ENCODE measurements at regions not wholly inside any gene's neighbourhood (a gene's known extent, or its start where the extent isn't known, plus 50 kb on each side); places are given as distances from the start of the nearest gene placed in this dataset.

DNA sequence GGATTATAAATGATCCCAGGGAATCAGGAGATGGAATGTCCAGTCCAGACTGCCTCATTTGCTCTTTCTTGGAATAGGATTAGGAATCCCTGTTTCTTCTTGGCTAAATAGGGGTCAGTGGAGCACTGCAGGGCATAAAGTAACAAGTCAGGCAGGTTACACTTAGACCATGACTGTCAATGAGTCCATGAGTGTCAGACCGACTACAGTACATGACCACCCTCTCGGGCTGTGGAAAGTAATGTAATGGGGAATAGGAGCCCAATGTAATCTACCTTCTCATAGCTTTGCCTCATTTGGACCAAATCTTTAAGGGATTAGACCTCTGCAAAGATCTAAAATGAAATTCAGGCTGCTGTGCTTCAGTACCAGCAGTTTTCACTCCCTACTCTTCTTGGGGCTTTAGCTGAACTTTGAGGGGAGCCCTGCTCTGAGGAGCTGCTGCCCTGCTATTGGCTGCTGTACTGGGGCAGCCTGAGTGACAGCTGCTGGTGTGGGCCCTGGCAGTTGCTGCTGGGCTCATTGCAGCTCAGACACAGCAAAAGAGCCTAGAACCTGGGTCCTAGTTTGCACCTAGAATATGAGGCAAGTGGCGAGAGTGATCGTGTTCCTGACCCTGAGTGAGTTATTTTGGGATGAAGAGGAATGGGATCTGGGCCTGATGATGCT lies 62.2 kb upstream of the OR4E1 start:
- no peak overlapping the region; the same call in 1 of the 2 replicates for H4K8ac ChIP-seq (ENCODE audit: extremely low read depth, insufficient read depth, low read length)
- H3K14ac ChIP-seq (ENCODE audit: insufficient read length): no peak overlapping the region
- H3K36me3 ChIP-seq (ENCODE audit: control insufficient read depth in 2 of 4, insufficient read depth in 4 of 4, low read length in 3 of 4): no peaks in the 10 kb centered on the region
- CTCF ChIA-PET (ENCODE audit: partially characterized antibody): interaction anchor here (0.6 to 3.2 kb wide), 13 partner anchors 10 to 1205 kb away, joined by 3 to 25 read pairs (median 3); no protein-coding TSS in a partner anchor
- H3K18ac ChIP-seq (ENCODE audit: extremely low read depth, low read length): no peak overlapping the region
- no peak overlapping the region for H3K4me3 ChIP-seq (ENCODE audit: extremely low read depth in 1 of 4, insufficient read depth in 2 of 4, low read depth in 3 of 4, low read length in 4 of 4)
- no peak overlapping the region for H2AFZ ChIP-seq (ENCODE audit: low read length)
- TF ChIP-seq NRF1 (IDR thresholded peaks at IDR 0.05; ENCODE audit: low read depth, low read length) (no peak), SIN3A (conservative IDR thresholded peaks at IDR 0.05 in 1 of 2, IDR thresholded peaks at IDR 0.05 in 1 of 2; ENCODE audit: low read depth in 1 of 2, low read length in 2 of 2) (no peak)
- FAIRE-seq (no peak), DNase-seq (ENCODE audit: low read depth in 1 of 2, low spot score in 2 of 2) (no peak)
- no peak overlapping the region for H2BK20ac ChIP-seq (ENCODE audit: low read length)
- H3K4ac ChIP-seq (replicated peaks; ENCODE audit: insufficient read length, low read depth, low read length): no peak overlapping the region
- H3K27ac ChIP-seq (ENCODE audit: low read depth, low read length): no peak overlapping the region
- H2BK12ac ChIP-seq (ENCODE audit: low read depth, low read length): no peak overlapping the region
- no peak overlapping the region for H3K4me2 ChIP-seq (ENCODE audit: insufficient read depth in 1 of 2, low read depth in 2 of 2, low read length in 2 of 2)
- no peaks in the 10 kb centered on the region for H3K4me1 ChIP-seq (replicated peaks in 1 of 4; ENCODE audit: control insufficient read depth in 3 of 4, insufficient read depth in 4 of 4, low read length in 3 of 4)
- no peak overlapping the region for H3K56ac ChIP-seq (replicated peaks; ENCODE audit: insufficient read length, low read depth, low read length)
- WGBS, 2 experiments (ENCODE audit: extremely low coverage in 1 of 2, insufficient coverage in 1 of 2, insufficient read length in 1 of 2, insufficient replicate concordance in 2 of 2, low coverage in 1 of 2, low lambda C conversion rate in 2 of 2, missing lambda C conversion rate in 1 of 2): 92% methylated on average over 4 of the region's 4 CpGs; no CpG with 5 or more reads in 1 of the 2 experiments
- H2AK5ac ChIP-seq (ENCODE audit: low read depth, low read length): no peak overlapping the region
- H3K27me3 ChIP-seq (replicated peaks in 1 of 4; ENCODE audit: control insufficient read depth in 3 of 4, extremely low read depth in 1 of 4, insufficient read depth in 3 of 4, low read length in 3 of 4): no peaks in the 10 kb centered on the region; a peak in 1 of 7 replicates
- no peak overlapping the region for H3K9ac ChIP-seq (replicated peaks in 1 of 4; ENCODE audit: extremely low read depth in 1 of 4, low read depth in 3 of 4, low read length in 3 of 4)
- no peaks in the 10 kb centered on the region for H3K23me2 ChIP-seq (ENCODE audit: low read depth, low read length)
- no peaks in the 10 kb centered on the region for H3K9me3 ChIP-seq (ENCODE audit: insufficient read depth in 2 of 2, low read depth in 1 of 2, low read length in 1 of 2)
- no peak overlapping the region for H2BK15ac ChIP-seq (ENCODE audit: low read length)
- POLR2A ChIA-PET (ENCODE audit: partially characterized antibody): interaction anchor here (0.7 kb wide), 1 partner anchor 15 kb away, joined by 3 read pairs; no protein-coding TSS in a partner anchor
- no peaks in the 10 kb centered on the region for H3K79me2 ChIP-seq (ENCODE audit: control insufficient read depth in 1 of 2, insufficient read depth in 2 of 2, low read length in 2 of 2)
- no peak overlapping the region for H2BK5ac ChIP-seq (ENCODE audit: low read depth, low read length)
- H4K5ac ChIP-seq (ENCODE audit: insufficient read length, low read depth, low read length): no peak overlapping the region
- H3K79me1 ChIP-seq (ENCODE audit: low read depth, low read length): no peaks in the 10 kb centered on the region
- no peaks in the 10 kb centered on the region for H4K20me1 ChIP-seq (replicated peaks in 1 of 2; ENCODE audit: control insufficient read depth in 1 of 2, insufficient read depth in 2 of 2, low read length in 2 of 2)
- no peak overlapping the region for H4K91ac ChIP-seq (replicated peaks; ENCODE audit: insufficient read length, low read length)
- no peak overlapping the region for H3K23ac ChIP-seq (ENCODE audit: insufficient read length)
- H2BK120ac ChIP-seq (replicated peaks; ENCODE audit: low read depth, low read length): no peak overlapping the region
